Hepatocyte (in vitro differentiated cells): ENCODE measurements at regions not wholly inside any gene's neighbourhood (a gene's known extent, or its start where the extent isn't known, plus 50 kb on each side); places are given as distances from the start of the nearest gene placed in this dataset.

Experiments used
- CTCF ChIP-seq: fragments of 200-600 bp; sonication (generic); IDR thresholded peaks from 2 replicates; pipeline ENCODE4 v1.5.1; 2016; ENCODE audit warnings: antibody characterized with exemption, mild to moderate bottlenecking; ENCODE audit not compliant: poor library complexity
- EZH2phosphoT487 ChIP-seq: fragments of 200-600 bp; sonication (generic); IDR thresholded peaks from one replicate; pipeline ENCODE4 v1.6.1; 2018; ENCODE audit warnings: antibody characterized with exemption, mild to moderate bottlenecking, low read depth, moderate library complexity; ENCODE audit not compliant: unreplicated experiment, severe bottlenecking

GRCh38 chr2:174693344-174693743, 70.9 kb downstream of the CHRNA1 start:
- TF ChIP-seq EZH2phosphoT487 (no peak), CTCF (no peak)
